LNCAP (cell line): ENCODE measurements at regions not wholly inside any gene's neighbourhood (a gene's known extent, or its start where the extent isn't known, plus 50 kb on each side); places are given as distances from the start of the nearest gene placed in this dataset.

ENCODE experiments used
- CTCF ChIP-seq: fragments of 450-650 bp; IDR thresholded peaks from 2 replicates; pipeline ENCODE4 v1.5.1; 2017; ENCODE audit warnings: mild to moderate bottlenecking

- no peak for TF ChIP-seq CTCF
These were observed 351.2 kb upstream of the EEF2KMT start for GRCh38 chr16:5448798-5449197.

- TF ChIP-seq CTCF, result no peak
These were observed 350.1 kb upstream of the EEF2KMT start for GRCh38 chr16:5447734-5448133.

GRCh38 chr16:5446623-5447240 lies 349.1 kb upstream of the EEF2KMT start:
- no peak for TF ChIP-seq CTCF

- TF ChIP-seq CTCF, result no peak
These were observed 346.6 kb upstream of the EEF2KMT start for GRCh38 chr16:5444189-5444588.

- TF ChIP-seq CTCF, result no peak
These were observed 345.4 kb upstream of the EEF2KMT start for GRCh38 chr16:5442986-5443385.

GRCh38 chr16:5442054-5442453 lies 344.5 kb upstream of the EEF2KMT start:
- no peak for TF ChIP-seq CTCF

- TF ChIP-seq CTCF, result no peak
These were observed 341.0 kb upstream of the EEF2KMT start for GRCh38 chr16:5438591-5438990.

GRCh38 chr16:5433587-5433986 lies 336.0 kb upstream of the EEF2KMT start:
- TF ChIP-seq CTCF, result no peak
